ENCODE measurements at regions not wholly inside any gene's neighbourhood (a gene's known extent, or its start where the extent isn't known, plus 50 kb on each side); places are given as distances from the start of the nearest gene placed in this dataset.

DNA sequence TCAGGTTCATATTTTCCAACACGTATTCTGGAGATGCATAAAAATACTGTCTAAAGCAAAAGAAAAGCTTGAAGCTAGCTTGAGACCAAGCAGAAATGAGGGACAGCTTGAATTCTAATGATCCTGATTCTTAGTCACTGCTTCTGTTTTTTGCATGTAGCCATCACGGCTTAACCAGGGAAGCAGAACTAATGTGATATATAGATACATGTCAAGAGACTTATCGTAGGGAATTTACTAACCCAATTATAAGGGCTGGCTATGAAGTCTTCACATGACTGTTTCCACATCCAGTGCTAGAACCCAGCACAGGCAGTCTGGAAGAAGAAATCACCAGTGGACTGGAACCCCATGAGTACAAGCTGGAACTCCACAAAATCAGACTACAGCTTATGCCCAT is 85.2 kb upstream of the SLIT2 start:
- no peak for TF ChIP-seq EZH2phosphoT487 (conservative IDR thresholded peaks at IDR 0.05; ENCODE audit: low read length)
- no peak for TF ChIP-seq CTCF (IDR thresholded peaks at IDR 0.05; ENCODE audit: insufficient read depth, low read length, poor library complexity, severe bottlenecking)

Data from SU-DHL-6 (cell line).